Caco-2 (cell line): ENCODE measurements at regions not wholly inside any gene's neighbourhood (a gene's known extent, or its start where the extent isn't known, plus 50 kb on each side); places are given as distances from the start of the nearest gene placed in this dataset.

Source experiments
- BruUV-seq: library from RNA; stranded (reverse); fragments of 400-500 nt; replicated peaks from 2 replicates; lab custom pipeline; 2021; lab: Mats Ljungman, UMichigan
- CTCF ChIA-PET: fragments of 300-600 bp; sonication (Branson Sonifier 250); formaldehyde crosslinking; loops from one replicate; lab custom pipeline; 2022; ENCODE audit warnings: antibody characterized with exemption; lab: Charles Lee
- POLR2A ChIA-PET: fragments of 300-600 bp; sonication (Branson Sonifier 250); formaldehyde crosslinking; loops from one replicate; lab custom pipeline; 2022; ENCODE audit warnings: antibody characterized with exemption; lab: Charles Lee
- DNase-seq, 2 experiments: peaks; one replicate each; pipeline versions ENCODE4 v3.0.0 to v3.0.0-alpha.2; 2020 to 2022
- H3K27me3 ChIP-seq: replicated peaks from 2 replicates; pipeline ENCODE4 v1.6.0; 2011; ENCODE audit warnings: low read length; ENCODE audit not compliant: control insufficient read depth, insufficient read depth
- H3K36me3 ChIP-seq: 2 replicates; pipeline ENCODE4 v1.5.1; 2011; ENCODE audit warnings: low read length; ENCODE audit not compliant: control insufficient read depth, insufficient read depth
- H3K4me1 ChIP-seq: fragments of 250-450 bp; sonication (Bioruptor Pico); 2 replicates; pipeline ENCODE4 v1.5.1; 2020; ENCODE audit warnings: mild to moderate bottlenecking
- H3K4me3 ChIP-seq: 2 replicates; pipeline ENCODE4 v1.5.1; 2011; ENCODE audit warnings: low read depth, mild to moderate bottlenecking, control low read depth, low read length
- H3K9me3 ChIP-seq: fragments of 250-450 bp; sonication (Bioruptor Pico); 2 replicates; pipeline ENCODE4 v1.5.1; 2020; ENCODE audit warnings: mild to moderate bottlenecking, moderate library complexity
- H3K27ac Mint-ChIP-seq: one replicate; pipeline ENCODE4 v1.8.0; 2022; ENCODE audit warnings: mixed read lengths; ENCODE audit not compliant: unreplicated experiment
- H3K27me3 Mint-ChIP-seq: one replicate; pipeline ENCODE4 v1.8.0; 2022; ENCODE audit warnings: mixed read lengths; ENCODE audit not compliant: insufficient read depth, unreplicated experiment
- H3K36me3 Mint-ChIP-seq: one replicate; pipeline ENCODE4 v1.8.0; 2022; ENCODE audit warnings: mild to moderate bottlenecking, mixed read lengths; ENCODE audit not compliant: insufficient read depth, unreplicated experiment
- H3K4me1 Mint-ChIP-seq: one replicate; pipeline ENCODE4 v1.8.0; 2022; ENCODE audit warnings: low read depth, mixed read lengths; ENCODE audit not compliant: unreplicated experiment
- H3K4me3 Mint-ChIP-seq: one replicate; pipeline ENCODE4 v1.8.0; 2022; ENCODE audit warnings: mild to moderate bottlenecking, moderate library complexity, mixed read lengths; ENCODE audit not compliant: unreplicated experiment
- H3K9me3 Mint-ChIP-seq: one replicate; pipeline ENCODE4 v1.8.0; 2022; ENCODE audit warnings: mixed read lengths; ENCODE audit not compliant: unreplicated experiment
- intact Hi-C: fragments of 100-400 bp; cut with micrococcal nuclease; formaldehyde crosslinking; loops from one replicate; pipeline ENCODE4 v1.10.0; 2022; ENCODE audit not compliant: unreplicated experiment
- TF ChIP-seq, protein P1 (sequence below), 2 experiments: fragments of 200-600 bp in 1 of 2; IDR thresholded peaks; 1 replicate in 1 of 2; 2 replicates in 1 of 2; pipeline versions ENCODE4 v1.5.1 to v1.8.0; 2011 to 2022; ENCODE audit warnings: antibody characterized with exemption in 1 of 2, control low read depth in 1 of 2, inconsistent platforms in 1 of 2, low read depth in 1 of 2, low read length in 1 of 2, mild to moderate bottlenecking in 1 of 2, moderate library complexity in 1 of 2; ENCODE audit not compliant: insufficient read depth in 1 of 2, severe bottlenecking in 1 of 2, unreplicated experiment in 1 of 2

- H3K27me3 Mint-ChIP-seq = no peaks in the 10 kb centered on the region
- H3K4me3 ChIP-seq = no peak overlapping the region
- H3K4me1 ChIP-seq = peaks cover 5% of the 10 kb centered on the region; the same call in 1 of the 2 replicates
- H3K27me3 ChIP-seq = no peaks in the 10 kb centered on the region
- no peak overlapping the region for H3K4me3 Mint-ChIP-seq
- CTCF ChIA-PET = interaction anchor here (0.6 to 0.7 kb wide), 3 partner anchors 59 to 786 kb away, joined by 3 to 4 read pairs (median 3); no protein-coding TSS in a partner anchor
- TF ChIP-seq, protein P1, sequence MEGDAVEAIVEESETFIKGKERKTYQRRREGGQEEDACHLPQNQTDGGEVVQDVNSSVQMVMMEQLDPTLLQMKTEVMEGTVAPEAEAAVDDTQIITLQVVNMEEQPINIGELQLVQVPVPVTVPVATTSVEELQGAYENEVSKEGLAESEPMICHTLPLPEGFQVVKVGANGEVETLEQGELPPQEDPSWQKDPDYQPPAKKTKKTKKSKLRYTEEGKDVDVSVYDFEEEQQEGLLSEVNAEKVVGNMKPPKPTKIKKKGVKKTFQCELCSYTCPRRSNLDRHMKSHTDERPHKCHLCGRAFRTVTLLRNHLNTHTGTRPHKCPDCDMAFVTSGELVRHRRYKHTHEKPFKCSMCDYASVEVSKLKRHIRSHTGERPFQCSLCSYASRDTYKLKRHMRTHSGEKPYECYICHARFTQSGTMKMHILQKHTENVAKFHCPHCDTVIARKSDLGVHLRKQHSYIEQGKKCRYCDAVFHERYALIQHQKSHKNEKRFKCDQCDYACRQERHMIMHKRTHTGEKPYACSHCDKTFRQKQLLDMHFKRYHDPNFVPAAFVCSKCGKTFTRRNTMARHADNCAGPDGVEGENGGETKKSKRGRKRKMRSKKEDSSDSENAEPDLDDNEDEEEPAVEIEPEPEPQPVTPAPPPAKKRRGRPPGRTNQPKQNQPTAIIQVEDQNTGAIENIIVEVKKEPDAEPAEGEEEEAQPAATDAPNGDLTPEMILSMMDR (IDR thresholded peaks at IDR 0.05; ENCODE audit: insufficient read depth in 1 of 2, low read depth in 1 of 2, low read length in 1 of 2, severe bottlenecking in 1 of 2, unreplicated experiment in 1 of 2) = no peak
- no peaks in the 10 kb centered on the region for H3K36me3 ChIP-seq
- H3K36me3 Mint-ChIP-seq = no peaks in the 10 kb centered on the region
- POLR2A ChIA-PET = no interaction called here
- no peak overlapping the region for H3K27ac Mint-ChIP-seq
- no peaks in the 10 kb centered on the region for H3K4me1 Mint-ChIP-seq
- H3K9me3 Mint-ChIP-seq = no peaks in the 10 kb centered on the region
- BruUV-seq = no TSS peak
- intact Hi-C loops = loop anchor here (10.0 kb wide), 1 partner anchor 93 kb away; no protein-coding TSS in a partner anchor
- no peaks in the 10 kb centered on the region for H3K9me3 ChIP-seq
- DNase-seq = no peak
These were observed 530.3 kb downstream of the RFPL4B start for GRCh38 chr6:112877134-112878100.

GRCh38 chr6:112879920-112880413, 532.8 kb downstream of the RFPL4B start:
- TF ChIP-seq, protein P1 (IDR thresholded peaks at IDR 0.05; ENCODE audit: insufficient read depth in 1 of 2, low read depth in 1 of 2, low read length in 1 of 2, severe bottlenecking in 1 of 2, unreplicated experiment in 1 of 2) = peak; percentile 55 to 69
- H3K4me1 ChIP-seq = peaks cover 5% of the 10 kb centered on the region; the same call in 1 of the 2 replicates
- H3K9me3 ChIP-seq = no peaks in the 10 kb centered on the region
- no peaks in the 10 kb centered on the region for H3K36me3 ChIP-seq
- intact Hi-C loops = loop anchor here (1.0 to 10.0 kb wide), 3 partner anchors 95 to 1029 kb away; no protein-coding TSS in a partner anchor
- Mint-ChIP-seq H3K27ac (no peak overlapping the region), H3K4me3 (peak overlapping the region; percentile 64), H3K36me3 (no peaks in the 10 kb centered on the region), H3K4me1 (no peaks in the 10 kb centered on the region), H3K27me3 (no peaks in the 10 kb centered on the region), H3K9me3 (no peaks in the 10 kb centered on the region)
- peak overlapping the region; percentile 56 for H3K4me3 ChIP-seq
- peak; percentile 76 to 80 for DNase-seq
- CTCF ChIA-PET = interaction anchor here (0.5 to 1.7 kb wide), 5 partner anchors 122 to 1029 kb away, joined by 3 to 14 read pairs (median 4); no protein-coding TSS in a partner anchor
- no TSS peak for BruUV-seq
- POLR2A ChIA-PET = no interaction called here
- H3K27me3 ChIP-seq = no peaks in the 10 kb centered on the region

- Histone ChIP-seq H3K4me1 (peaks cover 5% of the 10 kb centered on the region; the same call in 1 of the 2 replicates), H3K36me3 (no peaks in the 10 kb centered on the region), H3K9me3 (no peaks in the 10 kb centered on the region), H3K27me3 (no peaks in the 10 kb centered on the region), H3K4me3 (no peak overlapping the region)
- intact Hi-C loops = no loop called here
- ChIA-PET POLR2A (no interaction called here), CTCF (interaction anchor here (0.6 kb wide), 1 partner anchor 698 kb away, joined by 3 read pairs; no protein-coding TSS in a partner anchor)
- Mint-ChIP-seq H3K4me1 (no peaks in the 10 kb centered on the region), H3K36me3 (no peaks in the 10 kb centered on the region), H3K4me3 (no peak overlapping the region), H3K27me3 (no peaks in the 10 kb centered on the region), H3K27ac (no peak overlapping the region), H3K9me3 (no peaks in the 10 kb centered on the region)
- DNase-seq = no peak
- BruUV-seq = no TSS peak
- TF ChIP-seq, protein P1 (IDR thresholded peaks at IDR 0.05; ENCODE audit: insufficient read depth in 1 of 2, low read depth in 1 of 2, low read length in 1 of 2, severe bottlenecking in 1 of 2, unreplicated experiment in 1 of 2) = no peak
These were observed 533.9 kb downstream of the RFPL4B start for GRCh38 chr6:112881027-112881426.
